IPS DF 6.9 (cell line): ENCODE measurements at regions not wholly inside any gene's neighbourhood (a gene's known extent, or its start where the extent isn't known, plus 50 kb on each side); places are given as distances from the start of the nearest gene placed in this dataset.
"Not testable (repeated sequence)": the region's sequence is repeated elsewhere in the genome, so short reads cannot be mapped to it uniquely, and the experiment has no call there.

Experiments used
- DNase-seq: peaks from one replicate; pipeline ENCODE4 v3.0.0-alpha.2; 2013; ENCODE audit warnings: low read depth, low spot score
- H3K27ac ChIP-seq: one replicate; pipeline ENCODE4 v1.5.1; 2013; ENCODE audit warnings: low read length, control low read depth
- H3K27me3 ChIP-seq: 2 replicates; pipeline ENCODE4 v1.6.1; 2013; ENCODE audit warnings: mild to moderate bottlenecking, low read length; ENCODE audit not compliant: control insufficient read depth, insufficient read depth
- H3K36me3 ChIP-seq: 2 replicates; pipeline ENCODE4 v1.6.1; 2013; ENCODE audit warnings: low read length; ENCODE audit not compliant: control insufficient read depth, insufficient read depth
- H3K4me1 ChIP-seq: 2 replicates; pipeline ENCODE4 v1.6.1; 2013; ENCODE audit warnings: low read length; ENCODE audit not compliant: control insufficient read depth, insufficient read depth
- H3K4me3 ChIP-seq: 2 replicates; pipeline ENCODE4 v1.5.1; 2013; ENCODE audit warnings: mild to moderate bottlenecking, low read length
- H3K9me3 ChIP-seq: 2 replicates; pipeline ENCODE4 v1.6.1; 2013; ENCODE audit warnings: low read length, inconsistent platforms; ENCODE audit not compliant: control insufficient read depth, insufficient read depth
- WGBS: extraction: QIAGEN DNeasy Blood & Tissue Kit; methylation state at CpG from one replicate; pipeline ENCODE4 v1.1.7; 2013; ENCODE audit warnings: mixed read lengths, missing lambda C conversion rate; ENCODE audit not compliant: insufficient read length, insufficient coverage; 5-methylcytosine and 5-hydroxymethylcytosine counted together

GRCh38 chr14:86110871-86111270 is 580.9 kb downstream of the FLRT2 start:
- H3K4me1 ChIP-seq, H3K4me3 ChIP-seq, H3K36me3 ChIP-seq, DNase-seq, H3K9me3 ChIP-seq, H3K27ac ChIP-seq, H3K27me3 ChIP-seq: not testable (repeated sequence)
- WGBS, result no CpG with 5 or more reads among the region's 13 CpGs

GRCh38 chr14:86104691-86105265 is 574.8 kb downstream of the FLRT2 start:
- Histone ChIP-seq H3K27ac (no peak overlapping the region), H3K4me1 (0 out of 2 replicates have a peak, but pooled peaks cover 1% of the 10 kb centered on the region), H3K4me3 (no peak overlapping the region), H3K27me3 (no peaks in the 10 kb centered on the region), H3K36me3 (no peaks in the 10 kb centered on the region), H3K9me3 (no peaks in the 10 kb centered on the region)
- no CpG with 5 or more reads among the region's 3 CpGs for WGBS
- DNase-seq, result no peak

GRCh38 chr14:86094512-86094911 is 564.6 kb downstream of the FLRT2 start:
- H3K36me3 ChIP-seq, result no peaks in the 10 kb centered on the region
- H3K9me3 ChIP-seq, result no peaks in the 10 kb centered on the region
- no peak overlapping the region for H3K4me3 ChIP-seq
- H3K4me1 ChIP-seq, result no peaks in the 10 kb centered on the region
- no peak overlapping the region for H3K27ac ChIP-seq
- H3K27me3 ChIP-seq, result no peaks in the 10 kb centered on the region
- no peak for DNase-seq

GRCh38 chr14:86091811-86092210 is 561.9 kb downstream of the FLRT2 start:
- peak; percentile 16 for DNase-seq
- WGBS, result no CpG with 5 or more reads among the region's 1 CpG
- no peaks in the 10 kb centered on the region for H3K9me3 ChIP-seq
- H3K4me1 ChIP-seq, result no peaks in the 10 kb centered on the region
- no peak overlapping the region for H3K4me3 ChIP-seq
- no peaks in the 10 kb centered on the region for H3K27me3 ChIP-seq
- H3K36me3 ChIP-seq, result no peaks in the 10 kb centered on the region
- H3K27ac ChIP-seq, result no peak overlapping the region

GRCh38 chr14:86088156-86088555 is 558.2 kb downstream of the FLRT2 start:
- DNase-seq, result no peak
- H3K4me3 ChIP-seq, result no peak overlapping the region
- H3K27ac ChIP-seq, result no peak overlapping the region
- no peaks in the 10 kb centered on the region for H3K36me3 ChIP-seq
- no peaks in the 10 kb centered on the region for H3K27me3 ChIP-seq
- WGBS, result no CpG with 5 or more reads among the region's 1 CpG
- H3K4me1 ChIP-seq, result no peaks in the 10 kb centered on the region
- H3K9me3 ChIP-seq, result no peaks in the 10 kb centered on the region

- WGBS, result no CpG with 5 or more reads among the region's 2 CpGs
- Histone ChIP-seq H3K27ac (no peak overlapping the region), H3K4me1 (no peaks in the 10 kb centered on the region), H3K4me3 (no peak overlapping the region), H3K27me3 (no peaks in the 10 kb centered on the region), H3K9me3 (no peaks in the 10 kb centered on the region), H3K36me3 (no peaks in the 10 kb centered on the region)
- no peak for DNase-seq
Observed at GRCh38 chr14:86087377-86087776, 557.4 kb downstream of the FLRT2 start.

GRCh38 chr14:86086962-86087361 is 557.0 kb downstream of the FLRT2 start:
- WGBS, result no CpG with 5 or more reads among the region's 1 CpG
- DNase-seq, result no peak
- no peak overlapping the region for H3K4me3 ChIP-seq

GRCh38 chr14:86084097-86084496 is 554.2 kb downstream of the FLRT2 start:
- no CpG with 5 or more reads among the region's 1 CpG for whole genome bisulfite sequencing
- no peaks in the 10 kb centered on the region for H3K27me3 ChIP-seq
- H3K4me3 ChIP-seq, result no peak overlapping the region
- DNase-seq, result no peak
- H3K36me3 ChIP-seq, result no peaks in the 10 kb centered on the region
- no peak overlapping the region for H3K27ac ChIP-seq
- H3K9me3 ChIP-seq, result no peaks in the 10 kb centered on the region
- H3K4me1 ChIP-seq, result no peaks in the 10 kb centered on the region

More at GRCh38 chr14:86086962-86087361, 557.0 kb downstream of the FLRT2 start:
- Histone ChIP-seq H3K27ac (no peak overlapping the region), H3K9me3 (no peaks in the 10 kb centered on the region), H3K36me3 (no peaks in the 10 kb centered on the region), H3K4me1 (no peaks in the 10 kb centered on the region), H3K27me3 (no peaks in the 10 kb centered on the region)

- Histone ChIP-seq H3K9me3 (no peaks in the 10 kb centered on the region), H3K4me1 (no peaks in the 10 kb centered on the region), H3K4me3 (no peak overlapping the region), H3K36me3 (no peaks in the 10 kb centered on the region), H3K27ac (no peak overlapping the region), H3K27me3 (no peaks in the 10 kb centered on the region)
- no peak for DNase-seq
Observed at GRCh38 chr14:86083616-86084015, 553.7 kb downstream of the FLRT2 start.

GRCh38 chr14:86072116-86072894 is 542.4 kb downstream of the FLRT2 start:
- no peak for DNase-seq
- Histone ChIP-seq H3K27ac (no peak overlapping the region), H3K9me3 (no peaks in the 10 kb centered on the region), H3K27me3 (no peaks in the 10 kb centered on the region), H3K4me1 (no peaks in the 10 kb centered on the region), H3K36me3 (no peaks in the 10 kb centered on the region), H3K4me3 (no peak overlapping the region)
- WGBS, result no CpG with 5 or more reads among the region's 5 CpGs

GRCh38 chr14:86066651-86067050 is 536.7 kb downstream of the FLRT2 start:
- Histone ChIP-seq H3K27me3 (no peaks in the 10 kb centered on the region), H3K9me3 (no peaks in the 10 kb centered on the region), H3K4me3 (no peak overlapping the region), H3K27ac (no peak overlapping the region), H3K36me3 (no peaks in the 10 kb centered on the region), H3K4me1 (no peaks in the 10 kb centered on the region)
- WGBS, result no CpG with 5 or more reads among the region's 2 CpGs
- no peak for DNase-seq
